DND-41 (cell line): ENCODE measurements at regions not wholly inside any gene's neighbourhood (a gene's known extent, or its start where the extent isn't known, plus 50 kb on each side); places are given as distances from the start of the nearest gene placed in this dataset.
A peak's percentile ranks its signal among the peaks of the same experiment; 100 is the strongest.

Source experiments
- CTCF ChIP-seq: IDR thresholded peaks from 2 replicates; pipeline ENCODE4 v1.5.1; 2012; ENCODE audit warnings: borderline replicate concordance, low read length, moderate library complexity, mild to moderate bottlenecking; ENCODE audit not compliant: poor library complexity, severe bottlenecking; ENCODE audit errors: extremely low read depth
- EZH2 ChIP-seq: IDR thresholded peaks from 3 replicates; pipeline ENCODE4 v1.6.1; 2012; ENCODE audit warnings: borderline replicate concordance, low read depth, mild to moderate bottlenecking, moderate library complexity, low read length, inconsistent platforms; ENCODE audit not compliant: severe bottlenecking

GRCh38 chr10:44853148-44853734 is 57.9 kb upstream of the TMEM72 start:
- TF ChIP-seq CTCF (peak; percentile 10), EZH2 (no peak)
